ENCODE measurements at regions not wholly inside any gene's neighbourhood (a gene's known extent, or its start where the extent isn't known, plus 50 kb on each side); places are given as distances from the start of the nearest gene placed in this dataset.
"Not testable (repeated sequence)": the region's sequence is repeated elsewhere in the genome, so short reads cannot be mapped to it uniquely, and the experiment has no call there.

DNA sequence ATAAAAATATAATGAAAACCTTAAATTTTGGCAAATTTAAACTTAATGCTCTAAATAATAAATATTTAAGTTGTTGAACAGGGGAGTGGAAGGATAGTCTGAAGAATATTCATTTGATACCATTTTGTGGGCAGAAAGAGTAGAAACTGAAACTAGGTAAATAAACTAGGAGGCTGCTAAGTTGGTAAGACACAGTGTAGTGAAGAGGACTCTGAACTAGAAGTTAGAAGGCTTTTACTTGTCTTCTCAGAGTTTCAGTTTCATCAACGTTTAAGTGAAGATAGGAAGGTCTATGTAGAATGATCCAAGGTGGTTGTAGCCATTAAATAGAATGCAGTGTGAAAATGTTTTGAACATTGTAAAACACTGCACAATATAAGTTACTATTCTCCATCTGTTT, 516.9 kb downstream of the AMY1C start:
- Histone ChIP-seq H3K4me3 (ENCODE audit: low read depth in 1 of 3, low read length in 3 of 3) (no peak overlapping the region), H3K27ac (ENCODE audit: low read depth in 1 of 2, low read length in 2 of 2) (no peak overlapping the region), H3K27me3 (ENCODE audit: control insufficient read depth in 4 of 4, insufficient read depth in 4 of 4, low read length in 3 of 4) (no peaks in the 10 kb centered on the region), H3K9me3 (ENCODE audit: control insufficient read depth in 4 of 4, low read length in 3 of 4) (no peaks in the 10 kb centered on the region), H3K4me1 (ENCODE audit: control insufficient read depth in 4 of 4, insufficient read depth in 4 of 4, low read length in 3 of 4) (no peaks in the 10 kb centered on the region), H3K36me3 (ENCODE audit: control insufficient read depth in 4 of 4, insufficient read depth in 3 of 4, low read depth in 1 of 4, low read length in 3 of 4) (no peaks in the 10 kb centered on the region), H3K9ac (ENCODE audit: low read depth in 1 of 2, low read length in 2 of 2) (no peak overlapping the region)
- 43% methylated on average over 1 of the region's 1 CpG for WGBS
- TF ChIP-seq, protein P1, sequence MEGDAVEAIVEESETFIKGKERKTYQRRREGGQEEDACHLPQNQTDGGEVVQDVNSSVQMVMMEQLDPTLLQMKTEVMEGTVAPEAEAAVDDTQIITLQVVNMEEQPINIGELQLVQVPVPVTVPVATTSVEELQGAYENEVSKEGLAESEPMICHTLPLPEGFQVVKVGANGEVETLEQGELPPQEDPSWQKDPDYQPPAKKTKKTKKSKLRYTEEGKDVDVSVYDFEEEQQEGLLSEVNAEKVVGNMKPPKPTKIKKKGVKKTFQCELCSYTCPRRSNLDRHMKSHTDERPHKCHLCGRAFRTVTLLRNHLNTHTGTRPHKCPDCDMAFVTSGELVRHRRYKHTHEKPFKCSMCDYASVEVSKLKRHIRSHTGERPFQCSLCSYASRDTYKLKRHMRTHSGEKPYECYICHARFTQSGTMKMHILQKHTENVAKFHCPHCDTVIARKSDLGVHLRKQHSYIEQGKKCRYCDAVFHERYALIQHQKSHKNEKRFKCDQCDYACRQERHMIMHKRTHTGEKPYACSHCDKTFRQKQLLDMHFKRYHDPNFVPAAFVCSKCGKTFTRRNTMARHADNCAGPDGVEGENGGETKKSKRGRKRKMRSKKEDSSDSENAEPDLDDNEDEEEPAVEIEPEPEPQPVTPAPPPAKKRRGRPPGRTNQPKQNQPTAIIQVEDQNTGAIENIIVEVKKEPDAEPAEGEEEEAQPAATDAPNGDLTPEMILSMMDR (IDR thresholded peaks at IDR 0.05; ENCODE audit: low read depth, low read length, missing input control) = no peak
- TF ChIP-seq GABPA (IDR thresholded peaks at IDR 0.05 in 1 of 2, conservative IDR thresholded peaks at IDR 0.05 in 1 of 2) (no peak), NR2F2 (IDR thresholded peaks at IDR 0.05) (no peak), TAF1 (conservative IDR thresholded peaks at IDR 0.05) (no peak), FOXA2 (IDR thresholded peaks at IDR 0.05) (no peak), RXRA (IDR thresholded peaks at IDR 0.05) (no peak), HNF4A (conservative IDR thresholded peaks at IDR 0.05) (no peak), EGR1 (IDR thresholded peaks at IDR 0.05; ENCODE audit: low read depth in 2 of 2) (no peak), JUND (IDR thresholded peaks at IDR 0.05) (no peak), SP1 (IDR thresholded peaks at IDR 0.05) (no peak), HNF4G (IDR thresholded peaks at IDR 0.05) (no peak), RAD21 (IDR thresholded peaks at IDR 0.05) (no peak), REST (IDR thresholded peaks at IDR 0.05) (no peak), YY1 (IDR thresholded peaks at IDR 0.05) (no peak), FOXA1 (IDR thresholded peaks at IDR 0.05) (no peak)
- TF ChIP-seq, protein P2, sequence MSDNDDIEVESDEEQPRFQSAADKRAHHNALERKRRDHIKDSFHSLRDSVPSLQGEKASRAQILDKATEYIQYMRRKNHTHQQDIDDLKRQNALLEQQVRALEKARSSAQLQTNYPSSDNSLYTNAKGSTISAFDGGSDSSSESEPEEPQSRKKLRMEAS (IDR thresholded peaks at IDR 0.05) = no peak
- TF ChIP-seq, protein P3, sequence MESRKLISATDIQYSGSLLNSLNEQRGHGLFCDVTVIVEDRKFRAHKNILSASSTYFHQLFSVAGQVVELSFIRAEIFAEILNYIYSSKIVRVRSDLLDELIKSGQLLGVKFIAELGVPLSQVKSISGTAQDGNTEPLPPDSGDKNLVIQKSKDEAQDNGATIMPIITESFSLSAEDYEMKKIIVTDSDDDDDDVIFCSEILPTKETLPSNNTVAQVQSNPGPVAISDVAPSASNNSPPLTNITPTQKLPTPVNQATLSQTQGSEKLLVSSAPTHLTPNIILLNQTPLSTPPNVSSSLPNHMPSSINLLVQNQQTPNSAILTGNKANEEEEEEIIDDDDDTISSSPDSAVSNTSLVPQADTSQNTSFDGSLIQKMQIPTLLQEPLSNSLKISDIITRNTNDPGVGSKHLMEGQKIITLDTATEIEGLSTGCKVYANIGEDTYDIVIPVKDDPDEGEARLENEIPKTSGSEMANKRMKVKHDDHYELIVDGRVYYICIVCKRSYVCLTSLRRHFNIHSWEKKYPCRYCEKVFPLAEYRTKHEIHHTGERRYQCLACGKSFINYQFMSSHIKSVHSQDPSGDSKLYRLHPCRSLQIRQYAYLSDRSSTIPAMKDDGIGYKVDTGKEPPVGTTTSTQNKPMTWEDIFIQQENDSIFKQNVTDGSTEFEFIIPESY (IDR thresholded peaks at IDR 0.05) = no peak
- TF ChIP-seq, protein P4, sequence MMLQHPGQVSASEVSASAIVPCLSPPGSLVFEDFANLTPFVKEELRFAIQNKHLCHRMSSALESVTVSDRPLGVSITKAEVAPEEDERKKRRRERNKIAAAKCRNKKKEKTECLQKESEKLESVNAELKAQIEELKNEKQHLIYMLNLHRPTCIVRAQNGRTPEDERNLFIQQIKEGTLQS (IDR thresholded peaks at IDR 0.05) = no peak
- no peak for DNase-seq (ENCODE audit: low spot score)

DNA sequence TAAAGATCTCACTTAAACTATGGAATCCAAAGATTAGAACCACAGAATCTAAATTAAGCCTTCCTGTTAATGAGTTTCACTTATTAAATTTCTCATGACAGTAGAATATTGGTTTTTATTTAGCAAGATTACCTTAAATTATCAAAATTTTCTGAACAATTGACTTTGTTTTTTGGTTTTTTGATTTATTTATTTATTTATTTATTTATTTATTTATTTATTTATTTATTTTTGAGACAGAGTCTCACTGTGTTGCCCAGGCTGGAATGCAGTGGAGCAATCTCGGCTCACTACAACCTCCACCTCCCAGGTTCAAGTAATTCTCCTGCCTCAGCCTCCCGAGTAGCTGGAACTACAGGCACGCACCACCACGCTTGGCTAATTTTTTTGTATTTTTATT, 538.6 kb downstream of the AMY1C start:
- H3K27ac ChIP-seq (ENCODE audit: low read depth in 1 of 2, low read length in 2 of 2); H3K4me1 ChIP-seq (ENCODE audit: control insufficient read depth in 4 of 4, insufficient read depth in 4 of 4, low read length in 3 of 4); H3K9ac ChIP-seq (ENCODE audit: low read depth in 1 of 2, low read length in 2 of 2); H3K36me3 ChIP-seq (ENCODE audit: control insufficient read depth in 4 of 4, insufficient read depth in 3 of 4, low read depth in 1 of 4, low read length in 3 of 4); H3K9me3 ChIP-seq (ENCODE audit: control insufficient read depth in 4 of 4, low read length in 3 of 4); DNase-seq (ENCODE audit: low spot score); H3K4me3 ChIP-seq (ENCODE audit: low read depth in 1 of 3, low read length in 3 of 3); H3K27me3 ChIP-seq (ENCODE audit: control insufficient read depth in 4 of 4, insufficient read depth in 4 of 4, low read length in 3 of 4): not testable (repeated sequence)
- 91% methylated on average over 4 of the region's 4 CpGs for WGBS

Measured in liver (tissue), 8 donors.